Upper lobe of left lung (tissue), 4 donors: ENCODE measurements at regions not wholly inside any gene's neighbourhood (a gene's known extent, or its start where the extent isn't known, plus 50 kb on each side); places are given as distances from the start of the nearest gene placed in this dataset.

Experiments
- CTCF ChIP-seq, 6 experiments: fragments of 450-650 bp in 4 of 6; fragments of 200-600 bp in 2 of 6; sonication (generic) in 2 of 6; IDR thresholded peaks; one replicate each; pipeline ENCODE4 v1.5.1; 2016 to 2019; ENCODE audit warnings: antibody characterized with exemption in 6 of 6
- EP300 ChIP-seq, 4 donors: sonication (generic); formaldehyde crosslinking; IDR thresholded peaks; one replicate each; pipeline ENCODE4 v1.5.1; 2017; ENCODE audit warnings: antibody characterized with exemption in 4 of 4, control low read depth in 2 of 4
- POLR2A ChIP-seq, 4 donors: fragments of 450-650 bp; IDR thresholded peaks; one replicate each; pipeline ENCODE4 v1.5.1; 2016 to 2017; ENCODE audit warnings: antibody characterized with exemption in 4 of 4, mild to moderate bottlenecking in 2 of 4
- POLR2AphosphoS5 ChIP-seq, 2 donors: sonication (generic); formaldehyde crosslinking; IDR thresholded peaks; one replicate each; pipeline ENCODE4 v1.5.1; 2017; ENCODE audit warnings: antibody characterized with exemption in 2 of 2

GRCh38 chr2:219852626-219853025, 225.2 kb downstream of the SLC4A3 start:
- TF ChIP-seq CTCF (IDR thresholded peaks at IDR 0.05) (no peak), POLR2A (IDR thresholded peaks at IDR 0.05) (no peak), POLR2AphosphoS5 (IDR thresholded peaks at IDR 0.05) (no peak), EP300 (IDR thresholded peaks at IDR 0.05) (no peak)
